Ecto neural progenitor cell (in vitro differentiated cells): ENCODE measurements at regions not wholly inside any gene's neighbourhood (a gene's known extent, or its start where the extent isn't known, plus 50 kb on each side); places are given as distances from the start of the nearest gene placed in this dataset.
"Not testable (repeated sequence)": the region's sequence is repeated elsewhere in the genome, so short reads cannot be mapped to it uniquely, and the experiment has no call there.

Experiments used
- DNase-seq: peaks from one replicate; pipeline ENCODE4 v3.0.0-alpha.2; 2018; ENCODE audit warnings: low spot score

DNA sequence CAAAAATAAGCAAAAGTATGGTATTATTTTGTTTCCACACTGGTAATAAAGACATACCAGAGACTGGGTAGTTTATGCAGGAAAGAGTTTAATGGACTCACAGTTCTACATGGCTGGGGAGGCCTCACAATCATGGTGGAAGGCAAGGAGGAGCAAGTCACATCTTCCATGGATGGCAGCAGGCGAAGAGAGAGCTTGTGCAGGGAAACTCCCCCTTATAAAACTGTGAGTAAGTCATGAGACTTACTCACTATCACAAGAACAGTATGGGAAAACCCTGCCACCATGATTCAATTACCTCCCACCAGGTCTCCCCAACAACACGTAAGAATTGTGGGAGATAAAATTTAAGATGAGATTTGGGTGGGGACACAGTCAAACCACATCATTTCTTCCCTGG lies 1283.2 kb upstream of the TMEM132C start:
- DNase-seq: not testable (repeated sequence)

- not testable (repeated sequence) for DNase-seq
Observed at GRCh38 chr12:126985663-126986062, 1281.3 kb upstream of the TMEM132C start.

DNA sequence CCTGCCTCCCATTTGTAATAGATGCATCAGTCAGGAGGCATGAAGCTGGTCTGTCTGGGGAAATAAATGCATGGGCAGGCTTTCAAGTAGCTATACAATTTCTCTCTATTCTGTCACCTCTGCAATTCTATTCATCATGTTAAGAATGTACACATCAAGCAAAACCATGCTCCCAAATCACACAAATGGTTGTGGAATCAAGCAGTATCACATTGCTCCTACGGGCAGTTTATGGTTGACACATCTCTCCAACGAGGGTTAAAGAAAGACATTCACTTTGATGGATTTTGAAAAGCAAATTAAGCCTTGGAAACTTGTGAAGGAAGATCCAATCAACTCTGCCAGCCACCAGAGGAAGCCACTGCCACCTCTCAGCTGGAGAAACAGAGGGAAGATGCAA lies 1277.4 kb upstream of the TMEM132C start:
- no peak for DNase-seq

DNA sequence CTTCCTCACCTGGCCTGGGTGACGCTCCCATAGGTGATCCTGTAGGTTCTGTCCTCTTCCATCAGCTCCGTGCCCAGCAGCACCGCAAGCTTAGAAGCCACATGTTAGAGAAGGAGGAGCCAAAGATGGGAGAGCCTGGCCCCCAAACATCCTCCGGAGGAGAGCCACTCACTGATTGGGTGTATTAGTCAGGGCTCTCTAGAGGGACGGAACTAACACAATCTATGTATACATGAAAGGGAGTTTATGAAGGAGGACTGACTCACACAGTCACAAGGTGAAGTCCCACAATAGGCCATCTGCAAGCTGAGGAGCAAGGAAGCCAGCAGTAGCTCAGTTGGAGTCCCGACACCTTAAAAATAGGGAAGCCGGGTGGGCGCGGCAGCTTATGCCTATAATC lies 1273.1 kb upstream of the TMEM132C start:
- no peak for DNase-seq

DNA sequence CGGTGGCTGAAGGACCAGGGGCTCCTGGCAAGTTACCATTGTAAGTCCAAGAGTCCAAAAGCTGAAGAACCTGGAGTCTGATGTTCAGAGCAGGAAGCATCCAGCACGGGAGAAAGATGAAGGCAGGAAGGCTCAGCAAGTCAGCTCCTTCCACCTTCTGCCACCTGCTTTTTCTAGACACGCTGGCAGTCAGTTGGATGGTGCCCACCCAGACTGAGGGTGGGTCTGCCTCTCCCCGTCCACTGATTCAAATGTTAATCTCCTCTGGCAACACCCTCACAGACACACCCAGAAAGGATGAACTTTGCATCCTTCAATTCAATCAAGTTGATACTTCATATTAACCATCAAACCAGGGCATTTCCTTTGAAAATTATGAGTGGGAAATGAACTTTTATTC lies 1272.4 kb upstream of the TMEM132C start:
- DNase-seq: no peak

DNA sequence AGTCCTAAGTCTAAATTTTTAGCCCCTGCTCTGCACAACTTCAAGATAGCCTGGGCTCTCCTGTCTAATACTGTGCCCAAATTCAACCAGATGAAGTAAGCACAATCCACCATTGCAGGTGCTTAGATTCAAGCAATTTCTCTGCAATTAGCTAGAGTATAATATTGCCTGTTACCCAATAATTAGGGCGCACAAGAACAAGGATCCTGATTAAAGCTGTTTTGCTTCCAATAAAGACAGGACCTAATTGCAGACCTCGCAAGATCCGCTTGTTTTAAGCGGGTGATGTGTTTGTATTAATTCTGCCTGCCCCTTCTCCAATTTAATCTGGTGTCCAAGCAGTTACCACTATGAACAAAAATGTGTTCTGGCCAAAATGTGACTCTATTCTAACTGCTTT lies 1268.9 kb upstream of the TMEM132C start:
- DNase-seq: no peak

GRCh38 chr12:126998747-126999285 lies 1268.2 kb upstream of the TMEM132C start:
- peak; percentile 58 for DNase-seq

DNA sequence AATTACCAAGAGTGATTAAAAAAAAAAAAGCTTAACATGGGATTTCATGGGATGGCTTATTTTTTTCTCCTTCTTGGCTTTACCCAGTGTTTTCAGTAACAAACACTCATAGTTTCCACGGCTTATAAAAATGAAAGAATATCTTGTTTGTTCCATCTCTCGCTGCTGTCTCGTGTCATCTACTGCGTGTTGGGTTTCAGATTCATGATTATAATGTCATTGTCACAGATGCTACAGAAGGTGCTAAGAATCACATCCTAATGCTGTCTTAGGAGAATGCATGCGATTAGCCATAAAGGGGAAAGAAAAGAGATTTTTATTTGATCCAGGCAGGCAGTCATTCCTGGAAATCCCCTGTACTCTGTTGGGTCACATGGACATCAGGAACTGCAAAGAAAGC lies 1267.6 kb upstream of the TMEM132C start:
- DNase-seq: no peak

DNA sequence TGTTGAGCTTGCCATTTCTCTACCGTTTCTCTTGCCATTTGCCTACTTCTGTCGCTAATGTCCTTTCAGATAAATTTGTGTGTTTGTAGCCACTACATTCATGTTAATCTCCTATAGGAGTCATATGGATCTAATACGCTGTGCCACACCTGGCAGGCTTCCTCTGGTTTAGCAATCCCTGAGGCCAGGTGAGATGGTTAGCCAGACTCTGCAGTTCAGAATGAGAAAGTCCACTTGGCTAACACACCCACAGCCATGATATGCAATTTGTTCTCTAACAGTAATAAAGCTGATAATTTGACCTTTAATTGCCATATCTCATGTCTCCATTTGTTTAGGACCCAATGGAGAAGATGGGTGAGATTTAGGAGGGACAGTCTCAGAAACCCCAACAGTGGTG lies 1261.6 kb upstream of the TMEM132C start:
- DNase-seq: no peak

- DNase-seq: no peak
Observed at GRCh38 chr12:127006972-127007371, 1260.0 kb upstream of the TMEM132C start.

DNA sequence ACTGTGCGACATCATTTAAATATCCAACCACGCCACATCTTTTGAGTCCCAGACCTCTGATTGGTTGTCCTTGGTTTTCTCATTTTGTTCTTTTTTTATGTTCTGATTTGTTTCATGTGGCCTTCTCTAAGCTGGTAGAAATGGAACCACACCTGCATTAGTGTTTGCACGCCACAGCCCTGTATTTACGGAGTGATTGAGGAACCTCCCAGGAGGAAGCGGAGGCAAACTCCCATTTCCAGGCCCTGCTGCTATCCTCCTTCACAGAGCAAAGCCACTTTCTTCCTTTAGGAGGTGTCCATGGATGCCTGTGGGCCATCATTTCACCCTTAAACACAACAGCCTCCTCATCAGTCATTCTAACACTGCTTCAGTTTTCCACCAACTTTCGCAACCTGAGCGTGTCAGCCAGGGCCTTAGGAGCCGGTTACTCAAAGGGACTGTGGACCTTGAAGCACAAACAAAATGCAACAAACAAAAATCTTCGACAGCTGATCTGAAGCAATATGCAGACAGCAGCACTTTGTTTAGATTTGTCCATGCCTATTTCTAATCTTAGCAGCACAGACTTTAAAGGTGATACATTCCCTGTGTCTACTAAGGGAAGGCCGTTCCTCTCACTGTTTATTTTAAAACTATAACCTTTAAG lies 1258.1 kb upstream of the TMEM132C start:
- DNase-seq: no peak

DNA sequence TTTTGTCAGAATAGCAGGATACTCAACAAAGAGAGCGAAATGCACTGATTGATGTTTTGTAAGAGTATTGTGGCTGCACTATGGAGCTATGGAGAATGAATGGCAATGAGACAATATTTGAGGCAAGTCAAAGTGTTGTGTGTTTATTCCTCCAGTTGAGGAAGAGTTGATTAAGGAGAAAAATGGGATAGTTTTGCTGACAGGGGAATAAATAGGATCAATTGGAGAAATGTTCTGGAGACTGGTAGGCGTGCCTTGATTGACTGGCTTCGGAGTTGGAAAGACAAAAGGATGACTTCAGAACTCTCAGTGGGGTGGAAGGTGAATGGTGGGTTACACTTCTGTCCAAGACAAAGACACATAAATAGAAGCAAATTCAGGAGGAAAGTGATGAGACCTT lies 1254.9 kb upstream of the TMEM132C start:
- DNase-seq: no peak

DNA sequence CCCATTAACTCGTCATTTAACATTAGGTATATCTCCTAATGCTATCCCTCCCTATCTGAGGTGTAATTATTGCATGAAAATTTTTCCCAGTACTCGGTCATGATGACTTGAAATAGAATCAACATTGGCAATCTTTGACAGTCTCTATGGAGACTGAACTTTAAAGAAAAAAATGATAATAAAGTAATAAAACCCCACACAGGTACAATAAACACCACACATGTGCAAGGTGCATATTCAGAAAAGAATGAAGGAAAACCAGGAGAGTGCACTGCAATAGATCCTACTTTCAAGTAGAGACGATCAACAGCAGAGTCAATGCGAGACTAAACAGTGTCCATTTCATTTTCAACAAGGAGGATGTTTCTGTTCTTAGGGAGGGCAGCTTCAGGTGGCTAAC lies 1253.8 kb upstream of the TMEM132C start:
- DNase-seq: no peak

DNA sequence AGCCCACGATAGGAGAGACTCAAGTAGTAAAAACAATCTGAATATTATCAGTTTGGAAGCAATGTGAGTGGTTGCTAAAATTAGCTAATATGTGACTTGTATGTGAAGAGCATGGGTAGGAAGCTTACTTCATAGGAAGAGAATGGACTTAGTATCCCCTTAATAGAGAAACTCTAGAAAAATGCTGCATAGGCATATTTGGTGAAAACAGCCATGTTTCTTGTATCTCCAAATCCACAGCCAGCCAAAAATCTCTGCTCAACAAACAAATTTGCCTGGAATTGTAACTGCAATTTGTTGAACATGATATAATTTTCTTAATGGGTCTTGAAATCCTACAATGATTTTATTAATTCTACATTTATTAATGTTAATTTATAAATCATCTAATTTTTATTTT lies 1252.9 kb upstream of the TMEM132C start:
- DNase-seq: no peak

- DNase-seq: no peak
Observed at GRCh38 chr12:127024791-127025190, 1242.2 kb upstream of the TMEM132C start.

DNA sequence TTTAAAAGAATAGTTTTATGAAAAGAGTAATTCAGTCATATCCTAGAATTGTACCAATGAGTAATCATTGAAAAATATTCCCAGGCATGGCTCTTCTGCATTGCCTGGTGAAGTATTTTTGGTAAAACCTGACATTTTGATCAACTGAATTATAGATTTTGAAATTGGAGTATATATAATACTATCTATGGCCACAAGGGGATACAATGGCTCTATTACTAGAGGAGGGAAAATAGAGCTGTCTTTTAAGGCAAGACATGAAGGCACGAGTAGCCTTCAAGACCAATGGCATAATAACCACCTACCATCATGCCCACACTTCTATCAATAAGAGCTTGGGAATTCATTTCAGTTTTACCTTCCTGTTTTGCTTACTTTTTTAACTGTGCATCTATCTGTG lies 1241.4 kb upstream of the TMEM132C start:
- no peak for DNase-seq

DNA sequence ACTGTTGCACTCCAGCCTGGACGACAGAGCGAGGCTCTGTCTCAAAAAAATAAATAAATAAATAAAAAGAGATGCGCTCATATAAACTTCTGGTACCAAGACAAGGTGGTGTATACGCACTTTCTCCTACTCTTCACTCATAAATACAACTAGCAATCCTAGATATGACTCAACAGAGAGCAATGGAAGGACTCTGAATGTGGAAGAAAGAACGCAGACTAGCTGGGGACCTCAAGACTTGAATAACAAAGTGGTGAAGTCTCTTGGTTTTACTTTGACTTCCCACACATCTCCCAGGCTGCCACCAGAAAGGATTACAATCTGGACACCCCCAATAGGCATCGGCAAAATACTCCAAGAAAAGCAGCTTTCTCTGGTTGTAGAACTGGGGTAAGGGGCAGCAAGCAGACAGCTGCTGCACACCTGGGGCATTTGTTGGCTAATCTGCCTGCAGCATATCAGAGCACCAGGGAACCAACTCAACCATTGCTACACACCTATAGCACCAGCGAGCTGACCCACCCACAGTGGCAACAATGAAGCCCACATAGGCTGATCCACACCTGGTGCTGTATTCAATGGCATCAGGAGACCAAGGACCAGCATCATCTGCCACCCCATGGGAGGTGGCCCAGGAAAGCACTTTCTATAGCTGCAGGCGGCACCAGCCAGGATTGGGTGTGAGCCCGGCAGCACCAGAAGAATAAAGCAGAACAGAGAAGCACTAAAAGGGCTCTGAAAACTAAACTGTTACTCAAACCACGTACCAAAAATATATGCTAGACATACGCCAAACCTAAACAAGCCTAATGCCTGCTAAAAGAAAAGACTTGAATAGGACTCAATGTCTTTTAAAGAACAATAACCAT lies 1231.7 kb upstream of the TMEM132C start:
- no peak for DNase-seq

DNA sequence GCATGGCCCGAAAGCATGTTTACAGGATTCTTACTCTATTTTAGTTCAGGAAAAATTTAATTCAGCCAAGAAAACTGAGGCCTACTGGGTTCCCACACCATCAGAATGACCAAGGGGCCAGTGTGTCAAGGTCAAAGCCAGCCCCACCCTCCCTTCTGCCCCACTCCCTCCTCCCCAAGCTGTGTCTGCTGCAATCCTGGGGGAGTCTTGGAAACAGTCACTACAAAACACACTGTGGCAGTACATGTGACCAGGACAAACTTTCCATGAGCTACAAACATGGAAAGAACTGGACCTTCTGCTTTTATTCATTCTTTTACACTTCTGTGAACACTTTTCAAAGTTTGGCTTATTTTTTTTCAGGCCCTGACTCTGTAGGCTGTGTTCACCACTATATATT lies 1228.8 kb upstream of the TMEM132C start:
- no peak for DNase-seq

- no peak for DNase-seq
Observed at GRCh38 chr12:127038761-127039160, 1228.2 kb upstream of the TMEM132C start.

GRCh38 chr12:127041985-127042625 lies 1224.9 kb upstream of the TMEM132C start:
- no peak for DNase-seq

DNA sequence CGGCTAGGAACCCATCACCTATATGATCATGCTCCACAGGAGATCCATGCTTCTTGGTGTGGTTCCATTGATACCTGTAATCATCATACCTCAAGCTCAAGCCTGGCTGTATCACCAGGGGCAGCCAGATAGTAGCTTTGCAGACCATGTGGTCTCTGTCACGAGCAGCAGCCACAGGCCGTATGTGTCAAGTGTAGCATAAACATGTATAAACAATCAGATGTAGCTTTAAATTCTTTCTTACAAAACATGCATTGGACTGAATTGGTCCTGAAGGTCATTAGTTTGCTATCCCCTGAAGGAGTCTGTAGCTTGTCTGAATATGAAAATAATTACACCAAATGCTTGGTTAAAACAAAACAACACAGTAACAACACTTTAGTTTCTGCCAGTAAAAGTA lies 1223.2 kb upstream of the TMEM132C start:
- no peak for DNase-seq

DNA sequence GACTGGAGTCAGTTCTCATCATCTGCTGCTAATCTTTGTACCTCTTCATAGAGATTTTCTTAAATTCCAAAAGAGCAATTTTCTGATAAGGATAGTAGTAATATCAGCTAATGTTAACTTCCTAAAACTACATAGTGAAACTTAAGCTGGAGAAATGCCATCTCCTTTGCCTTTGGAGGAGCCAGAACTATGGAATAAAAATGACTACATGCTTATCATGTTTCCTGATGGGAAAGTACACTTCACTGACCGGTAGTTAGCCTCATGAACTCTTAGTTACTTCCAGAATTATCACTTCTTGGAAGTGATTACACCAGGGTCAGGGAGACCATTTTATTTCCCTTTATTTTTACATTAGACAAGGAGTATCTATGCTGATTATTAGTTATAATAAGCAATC lies 1222.1 kb upstream of the TMEM132C start:
- DNase-seq: no peak

GRCh38 chr12:127046467-127046866 lies 1220.5 kb upstream of the TMEM132C start:
- no peak for DNase-seq
